CD4-positive, alpha-beta T cell treated with Interleukin-6 for 4 hours (primary cell): ENCODE measurements at regions not wholly inside any gene's neighbourhood (a gene's known extent, or its start where the extent isn't known, plus 50 kb on each side); places are given as distances from the start of the nearest gene placed in this dataset.

Source experiments
- DNase-seq: peaks from one replicate; pipeline ENCODE4 v3.0.0-alpha.2; 2020; ENCODE audit warnings: mixed read lengths

- no peak for DNase-seq
Measured at GRCh38 chr13:26456650-26457049, 100.8 kb upstream of the WASF3 start.

DNA sequence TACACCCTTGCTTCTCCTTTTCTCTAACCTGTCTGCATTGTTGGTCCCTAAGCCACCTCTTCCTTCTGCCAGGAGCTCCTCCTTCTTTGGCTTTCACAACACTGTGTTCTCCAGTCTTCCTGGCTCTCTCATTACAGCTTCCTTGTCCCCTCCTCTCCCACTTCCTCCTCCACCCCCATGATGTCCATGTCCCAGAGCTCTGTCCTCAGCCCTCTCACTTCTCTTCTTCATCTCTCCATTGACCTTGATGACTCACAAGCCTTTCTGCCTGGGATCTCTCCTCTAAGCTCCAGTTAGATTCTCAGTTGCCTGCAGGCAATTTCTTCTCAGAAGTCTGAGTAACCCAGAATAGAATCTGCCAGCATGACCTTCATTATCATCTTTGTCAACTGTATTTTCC is 100.3 kb upstream of the WASF3 start:
- no peak for DNase-seq

DNA sequence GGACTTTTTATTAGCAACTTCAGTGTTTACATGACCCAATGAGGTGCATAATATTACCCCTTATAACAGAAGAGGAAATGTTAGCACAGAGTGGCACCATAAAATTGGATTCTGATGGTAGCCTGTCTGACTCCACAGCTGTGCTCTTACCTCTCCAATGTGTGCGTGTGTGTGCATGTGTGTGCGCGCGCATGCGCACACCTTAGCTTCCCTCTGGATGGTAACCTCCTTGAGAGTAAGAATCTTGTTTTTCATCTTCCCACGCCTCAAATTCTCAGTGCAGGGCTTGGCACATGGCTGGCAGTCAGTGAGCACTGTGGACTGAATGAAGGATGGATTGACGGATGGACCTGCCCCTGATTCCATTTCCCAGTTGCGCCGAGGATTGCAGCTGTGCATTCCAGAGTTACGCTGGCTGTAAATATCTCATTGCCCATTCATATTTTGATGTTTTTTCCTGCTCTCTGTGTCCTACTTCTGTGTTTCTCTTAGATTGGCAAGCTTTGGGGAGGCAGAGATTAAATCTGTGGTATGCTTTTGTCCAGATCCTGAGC is 99.2 kb upstream of the WASF3 start:
- no peak for DNase-seq

DNA sequence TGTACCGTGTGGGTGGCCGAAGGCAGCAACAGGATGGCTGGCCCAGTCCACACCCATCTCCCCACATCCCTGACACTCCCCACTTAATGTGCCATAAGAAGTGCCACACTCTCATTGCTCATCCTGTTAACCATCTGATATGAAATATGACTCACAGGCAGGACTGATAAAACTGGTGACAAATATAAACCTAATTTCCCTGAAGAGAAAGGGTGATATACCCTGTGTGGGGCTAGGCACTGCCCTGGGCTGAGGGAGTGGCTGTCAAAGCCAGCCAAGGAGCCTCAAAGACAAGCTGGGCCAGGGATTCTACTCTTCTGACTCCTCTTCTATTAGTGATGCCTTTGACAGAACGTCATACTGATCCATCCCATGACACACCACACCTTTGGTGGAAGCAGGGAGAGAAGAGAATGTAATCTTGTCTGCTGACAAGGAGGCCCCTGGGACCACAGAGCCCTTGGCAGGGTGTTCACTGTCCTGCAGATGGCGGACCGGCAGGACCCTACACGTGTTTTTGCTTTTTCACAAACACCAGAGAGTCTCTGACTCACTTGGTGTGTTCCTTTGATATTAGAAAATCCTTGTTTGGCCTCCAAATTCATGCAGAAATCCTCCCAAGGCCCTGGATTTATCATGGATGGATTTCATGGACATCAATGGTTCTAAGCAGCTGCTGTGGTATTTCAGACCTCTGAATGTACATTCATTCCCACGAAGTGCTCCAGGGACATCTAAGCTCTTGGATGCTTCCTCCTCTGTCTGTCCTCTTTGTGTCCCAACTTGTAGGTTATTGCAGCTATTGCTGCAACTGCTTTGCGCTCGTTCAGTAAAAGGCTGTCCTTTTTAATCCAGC is 98.0 kb upstream of the WASF3 start:
- DNase-seq, result no peak

- DNase-seq, result no peak
Measured at GRCh38 chr13:26460648-26461047, 96.8 kb upstream of the WASF3 start.

- DNase-seq, result no peak
Measured at GRCh38 chr13:26463296-26463695, 94.2 kb upstream of the WASF3 start.

- no peak for DNase-seq
Measured at GRCh38 chr13:26463848-26464247, 93.6 kb upstream of the WASF3 start.

DNA sequence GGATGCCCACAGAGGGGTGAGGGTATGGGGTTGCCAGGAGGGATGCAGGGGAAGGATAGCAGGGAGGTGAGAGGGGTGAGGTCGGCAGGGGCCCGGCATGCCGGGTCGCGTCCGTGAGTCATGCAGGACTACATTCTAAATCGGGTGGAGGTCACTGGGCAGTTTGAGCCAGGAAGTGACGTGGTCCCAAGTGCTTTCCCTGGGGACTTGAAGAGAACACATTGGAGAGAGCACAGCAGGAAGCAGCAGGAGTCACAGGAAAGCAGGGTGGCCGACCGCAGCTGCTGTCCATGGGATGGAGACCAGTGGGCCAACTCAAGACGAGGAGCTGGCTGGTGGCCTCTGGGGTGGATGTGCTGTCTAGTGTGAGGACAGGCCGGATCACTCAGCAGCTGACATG is 92.0 kb upstream of the WASF3 start:
- no peak for DNase-seq

GRCh38 chr13:26465954-26466353 is 91.5 kb upstream of the WASF3 start:
- no peak for DNase-seq

DNA sequence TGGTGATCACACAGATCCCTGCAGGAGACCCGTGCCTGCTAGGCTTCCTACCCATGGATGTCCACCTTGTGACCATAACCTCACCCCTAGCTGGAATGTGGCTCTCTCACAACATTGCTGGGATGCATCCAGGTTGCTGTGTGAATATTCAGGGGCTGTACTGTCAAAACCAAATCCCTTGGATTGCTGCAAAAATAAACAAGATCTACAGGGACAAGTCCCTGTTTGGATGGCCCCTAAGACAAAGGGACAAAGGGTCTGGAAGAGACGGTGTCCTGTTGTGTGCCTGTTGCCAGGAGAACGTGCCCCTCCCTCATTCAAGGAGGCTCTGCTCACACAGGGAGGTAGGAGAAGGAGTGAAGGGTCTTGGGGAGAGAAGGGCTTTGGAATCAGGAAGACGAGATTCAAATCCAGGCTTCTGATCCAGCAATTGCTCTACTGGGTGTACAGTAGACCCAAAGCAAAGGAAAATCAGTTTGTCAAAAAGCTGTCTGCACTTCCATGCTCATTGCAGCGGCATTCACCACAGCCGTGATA is 89.2 kb upstream of the WASF3 start:
- no peak for DNase-seq

GRCh38 chr13:26469602-26470001 is 87.9 kb upstream of the WASF3 start:
- DNase-seq, result no peak

GRCh38 chr13:26471807-26472206 is 85.7 kb upstream of the WASF3 start:
- no peak for DNase-seq

GRCh38 chr13:26473571-26474230 is 83.8 kb upstream of the WASF3 start:
- no peak for DNase-seq

DNA sequence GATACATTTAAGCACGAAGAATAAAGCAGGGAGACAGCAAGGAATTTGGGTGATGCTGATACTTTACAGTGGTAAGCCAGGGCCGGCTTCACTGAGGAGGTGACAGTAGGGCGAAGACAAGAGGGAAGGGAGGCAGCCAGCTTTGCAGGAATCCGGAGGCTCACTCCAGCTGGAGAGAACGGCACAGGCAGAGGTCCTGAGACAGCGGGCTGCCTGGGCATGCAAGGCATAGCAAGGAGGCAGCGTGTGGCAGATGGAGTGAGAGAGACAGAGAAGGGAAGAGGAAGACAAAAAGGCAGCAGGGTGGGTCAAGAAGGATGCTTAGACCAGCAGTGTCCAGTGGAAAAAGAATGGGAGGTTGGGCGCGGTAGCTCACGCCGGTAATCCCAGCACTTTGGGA is 83.2 kb upstream of the WASF3 start:
- DNase-seq, result no peak

DNA sequence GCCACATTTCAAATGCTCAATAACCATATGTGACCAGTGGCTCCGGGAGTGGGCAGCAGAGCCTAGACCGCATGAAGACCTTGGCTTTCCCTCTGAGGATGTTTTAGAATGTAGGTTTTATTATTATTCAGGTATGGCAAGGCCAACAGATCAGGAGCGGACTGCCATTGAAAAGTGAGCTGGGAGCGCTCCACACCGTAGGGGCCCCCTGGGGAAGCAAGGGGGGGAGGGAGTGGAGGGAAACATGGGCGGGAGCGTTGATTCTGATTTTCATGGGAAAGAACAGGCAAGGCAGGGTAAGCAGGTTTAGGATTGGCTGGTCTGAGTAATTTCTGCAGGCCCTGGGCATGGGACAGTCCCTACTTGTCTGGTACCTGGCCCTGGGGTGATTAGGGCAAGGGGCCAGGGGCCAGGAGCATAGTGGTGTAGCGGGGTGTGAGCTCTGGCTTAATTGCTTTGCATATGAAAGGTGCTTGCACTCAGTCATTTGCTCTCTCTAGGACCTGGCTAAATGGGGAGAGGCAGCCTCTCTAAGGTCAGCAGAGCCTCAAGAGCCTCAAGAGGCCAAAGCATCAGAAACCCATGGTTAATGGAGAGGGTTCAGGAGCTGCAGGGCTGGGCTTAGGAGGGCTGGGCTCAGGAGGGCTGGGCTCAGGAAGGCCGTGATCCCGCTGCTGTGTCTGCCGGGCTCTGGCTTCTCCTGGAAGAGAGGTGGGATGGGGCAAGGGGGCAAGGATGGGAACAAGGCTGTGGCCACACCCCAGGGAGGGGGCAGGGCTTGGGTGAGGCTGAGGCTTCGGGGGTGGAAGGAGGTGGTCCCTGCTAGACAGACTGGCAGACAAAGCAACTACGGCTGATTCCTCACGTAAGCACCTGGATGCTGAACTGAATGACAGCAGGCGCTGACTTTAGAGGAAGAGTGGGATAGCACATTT is 82.0 kb upstream of the WASF3 start:
- no peak for DNase-seq

- no peak for DNase-seq
Measured at GRCh38 chr13:26476111-26476781, 81.2 kb upstream of the WASF3 start.

DNA sequence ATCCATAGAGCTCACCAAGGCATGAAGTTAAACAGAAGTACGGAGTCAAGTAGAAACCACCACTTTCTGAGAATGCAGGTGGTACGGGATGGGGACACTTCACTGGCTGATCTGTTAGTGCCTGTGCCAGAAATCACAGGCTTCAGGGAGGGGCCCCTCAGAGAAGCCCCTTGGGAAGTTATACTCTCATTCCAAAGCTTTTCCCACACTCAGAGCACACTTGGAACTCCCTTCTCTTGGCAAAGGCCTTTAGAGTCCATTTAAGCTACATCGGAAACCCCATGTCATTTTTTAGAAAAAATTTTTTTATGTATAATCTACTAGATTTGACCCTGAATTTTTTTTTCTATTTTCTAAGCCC is 80.7 kb upstream of the WASF3 start:
- no peak for DNase-seq

GRCh38 chr13:26477681-26478080 is 79.8 kb upstream of the WASF3 start:
- DNase-seq, result no peak

DNA sequence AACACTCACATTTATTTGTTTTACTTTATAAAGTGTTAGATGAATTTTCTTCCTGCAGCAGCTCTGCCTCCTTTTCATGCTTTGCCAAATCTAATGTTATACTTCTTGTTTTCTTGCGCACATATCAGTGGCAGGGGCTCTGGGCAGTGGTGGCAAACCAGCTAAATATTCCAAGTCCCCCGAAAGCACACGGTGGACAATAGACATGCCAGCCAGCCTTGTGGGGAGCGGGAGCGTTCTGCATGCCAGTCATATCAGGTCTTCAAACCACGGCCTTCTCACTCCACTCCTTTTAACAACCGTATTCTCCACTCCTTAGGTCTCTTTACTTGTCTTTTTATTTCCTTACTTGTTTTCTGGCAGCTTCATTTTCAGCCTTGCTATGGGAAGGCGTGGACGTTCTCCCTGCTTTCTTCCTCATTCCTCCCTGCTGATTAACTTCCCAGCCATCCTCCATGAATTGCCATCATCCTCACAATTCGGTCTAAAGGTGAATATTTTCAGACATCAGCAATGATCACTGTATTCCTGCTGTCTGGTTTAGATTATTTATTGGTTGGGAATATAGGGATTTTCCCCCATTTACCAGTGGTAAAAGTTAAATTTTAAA is 77.1 kb upstream of the WASF3 start:
- DNase-seq, result no peak

DNA sequence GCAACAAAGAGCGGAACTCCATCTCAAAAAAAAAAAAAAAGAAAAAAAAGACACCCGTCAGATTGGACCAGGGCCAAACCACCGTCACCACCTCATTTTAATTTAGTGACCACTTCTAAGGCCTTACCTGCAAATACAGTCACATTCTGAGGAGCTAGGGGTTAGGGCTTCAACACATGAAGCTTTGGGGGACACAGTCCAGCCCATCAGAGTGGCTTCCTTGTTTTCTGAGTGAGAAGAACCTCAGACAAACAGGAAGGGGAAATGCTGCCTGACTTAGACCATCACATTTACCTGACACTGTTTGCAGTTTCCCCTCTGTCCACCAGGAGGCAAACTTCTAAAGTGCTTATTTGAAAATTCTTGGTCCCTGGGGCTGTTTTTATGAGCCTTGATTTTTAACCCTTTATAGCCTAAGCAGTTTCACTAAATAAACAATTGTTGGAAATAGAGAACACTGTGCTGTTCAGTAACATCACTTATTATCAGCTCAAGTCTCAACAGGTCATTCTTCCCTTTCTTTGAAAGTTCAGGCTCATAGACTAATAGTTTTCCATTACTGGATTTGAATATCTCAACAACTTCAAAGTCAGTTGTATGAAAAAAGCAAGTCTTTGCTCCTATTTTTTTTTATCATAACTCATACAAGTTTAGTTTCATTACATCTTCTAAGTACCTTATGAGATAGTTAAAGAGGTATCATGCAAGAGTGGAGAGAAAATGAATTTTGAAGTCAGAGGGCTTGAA is 74.9 kb upstream of the WASF3 start:
- peak; percentile 62 for DNase-seq

DNA sequence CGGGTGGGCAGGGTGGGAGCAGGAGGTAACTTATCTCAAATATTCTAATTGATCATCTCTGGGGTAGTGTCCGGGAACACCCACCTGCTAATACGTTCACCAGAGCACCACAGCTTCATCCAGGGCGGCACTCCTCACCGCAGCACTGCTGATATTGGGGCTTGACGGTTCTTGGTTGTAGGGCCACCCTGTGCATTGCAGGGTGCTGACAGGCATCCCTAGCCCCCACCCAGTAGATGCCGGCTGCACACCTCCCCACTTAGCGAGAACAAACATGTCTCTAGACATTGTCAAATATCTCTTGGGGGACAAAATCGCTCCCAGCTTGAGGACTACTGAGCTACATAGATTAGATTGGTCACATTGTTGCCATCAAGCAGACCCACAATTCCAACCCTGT is 73.9 kb upstream of the WASF3 start:
- no peak for DNase-seq
